A549 (cell line): ENCODE measurements at regions not wholly inside any gene's neighbourhood (a gene's known extent, or its start where the extent isn't known, plus 50 kb on each side); places are given as distances from the start of the nearest gene placed in this dataset.

Source experiments
- ATAC-seq, 2 experiments: fragments of 200-7000 bp in 1 of 2; fragments of >200 bp in 1 of 2; cut with Nextera tagmentation in 1 of 2; cut with Tn5 transposase in 1 of 2; 3 replicates each; pipeline versions ENCODE4 v1.8.0 to v1.9.1; 2018 to 2020; ENCODE audit warnings: mild to moderate bottlenecking in 1 of 2, moderate library complexity in 1 of 2
- CTCF ChIA-PET: fragments of 300-600 bp; sonication (Branson Sonifier 250); formaldehyde crosslinking; extraction: SDS; loops from one replicate; lab custom pipeline; 2021; ENCODE audit warnings: antibody characterized with exemption, inconsistent platforms; lab: Yijun Ruan, JAX
- POLR2A ChIA-PET: fragments of 350-600 bp; formaldehyde crosslinking; extraction: SDS; loops from one replicate; lab custom pipeline; 2021; ENCODE audit warnings: antibody characterized with exemption, inconsistent platforms; lab: Yijun Ruan, JAX
- DNase-seq, 2 experiments: peaks; one replicate each; pipeline versions ENCODE4 v3.0.0 to v3.0.0-alpha.2; 2011 to 2016; ENCODE audit warnings: low read depth in 1 of 2, low spot score in 1 of 2
- FAIRE-seq: peaks from 2 replicates; lab custom pipeline; 2011; peaks lifted over from hg19 to GRCh38; lab: Jason Lieb, UNC
- H3K27ac ChIP-seq, 2 experiments: fragments of >200 bp; sonication (Bioruptor Twin); formaldehyde crosslinking; 3 replicates each; pipeline ENCODE4 v1.5.1; 2016 to 2017
- H3K4me1 ChIP-seq: fragments of >200 bp; sonication (Bioruptor Twin); formaldehyde crosslinking; 3 replicates; pipeline ENCODE4 v1.6.1; 2016
- H3K4me2 ChIP-seq: fragments of >200 bp; sonication (Bioruptor Twin); formaldehyde crosslinking; 3 replicates; pipeline ENCODE4 v1.6.1; 2016
- H3K4me3 ChIP-seq: fragments of >200 bp; sonication (Bioruptor Twin); formaldehyde crosslinking; 3 replicates; pipeline ENCODE4 v1.5.1; 2016
- H3K9me3 ChIP-seq: fragments of >200 bp; sonication (Bioruptor Twin); formaldehyde crosslinking; 3 replicates; pipeline ENCODE4 v1.6.1; 2016
- CBX8 ChIP-seq: fragments of 200-600 bp; sonication (generic); IDR thresholded peaks from 2 replicates; pipeline ENCODE4 v1.6.1; 2016
- ESRRA ChIP-seq: fragments of 150-350 bp; IDR thresholded peaks from 2 replicates; pipeline ENCODE4 v1.6.1; 2014; ENCODE audit warnings: mild to moderate bottlenecking, low read length, borderline replicate concordance
- FOSL2 ChIP-seq, 2 experiments: fragments of 450-650 bp in 1 of 2; fragments of >200 bp in 1 of 2; sonication (Bioruptor Twin) in 1 of 2; formaldehyde crosslinking; IDR thresholded peaks; 2 replicates each; pipeline versions ENCODE4 v1.5.0 to v1.6.1; 2016 to 2020; ENCODE audit warnings: mild to moderate bottlenecking in 1 of 2, moderate library complexity in 1 of 2
- GATA3 ChIP-seq: IDR thresholded peaks from 2 replicates; pipeline ENCODE4 v1.6.1; 2012; ENCODE audit warnings: borderline replicate concordance
- HMGXB4 ChIP-seq: fragments of 250-450 bp; sonication (Bioruptor Pico); IDR thresholded peaks from 2 replicates; pipeline ENCODE4 v1.5.0; 2021; ENCODE audit warnings: mild to moderate bottlenecking, moderate library complexity, borderline replicate concordance
- HOXB13 ChIP-seq: fragments of 250-450 bp; sonication (Bioruptor Pico); IDR thresholded peaks from 2 replicates; pipeline ENCODE4 v1.5.0; 2020; ENCODE audit warnings: low read depth, mild to moderate bottlenecking, moderate library complexity
- HOXB5 ChIP-seq: fragments of 250-450 bp; sonication (Bioruptor Pico); IDR thresholded peaks from 2 replicates; pipeline ENCODE4 v1.5.0; 2020; ENCODE audit warnings: mild to moderate bottlenecking, moderate library complexity
- JUN ChIP-seq, 2 experiments: fragments of >200 bp; sonication (Bioruptor Twin); formaldehyde crosslinking; IDR thresholded peaks; 2 replicates in 1 of 2; 3 replicates in 1 of 2; pipeline ENCODE4 v1.6.1; 2016 to 2017
- KDM5A ChIP-seq: fragments of 200-600 bp; sonication (generic); IDR thresholded peaks from 2 replicates; pipeline ENCODE4 v1.6.1; 2016; ENCODE audit warnings: antibody characterized with exemption, mild to moderate bottlenecking
- MAX ChIP-seq: IDR thresholded peaks from 2 replicates; pipeline ENCODE4 v1.6.1; 2012
- MAZ ChIP-seq: fragments of 150-350 bp; IDR thresholded peaks from 2 replicates; pipeline ENCODE4 v1.6.1; 2014; ENCODE audit warnings: antibody characterized with exemption, low read depth, low read length, borderline replicate concordance
- MYC ChIP-seq: IDR thresholded peaks from 2 replicates; pipeline ENCODE4 v1.6.1; 2012; ENCODE audit warnings: mild to moderate bottlenecking, inconsistent platforms, low read length, improper control_type of control experiment, borderline replicate concordance
- NFE2L2 ChIP-seq: fragments of 150-350 bp; conservative IDR thresholded peaks from 2 replicates; pipeline ENCODE4 v1.6.1; 2014; ENCODE audit warnings: low read length
- NPAS2 ChIP-seq: fragments of 250-450 bp; sonication (Bioruptor Pico); IDR thresholded peaks from 2 replicates; pipeline ENCODE4 v1.8.0; 2022; ENCODE audit warnings: mild to moderate bottlenecking, moderate library complexity, borderline replicate concordance
- POLR2AphosphoS2 ChIP-seq: conservative IDR thresholded peaks from 2 replicates; pipeline ENCODE4 v1.6.1; 2012; ENCODE audit warnings: low read length, improper control_type of control experiment, inconsistent platforms
- RFX5 ChIP-seq: fragments of 450-650 bp; IDR thresholded peaks from 2 replicates; pipeline ENCODE4 v1.7.1; 2014; ENCODE audit warnings: antibody characterized with exemption, mild to moderate bottlenecking, moderate library complexity
- RNF2 ChIP-seq: fragments of 200-600 bp; sonication (generic); IDR thresholded peaks from 2 replicates; pipeline ENCODE4 v1.6.1; 2016; ENCODE audit warnings: low read depth, mild to moderate bottlenecking, antibody characterized with exemption, moderate library complexity, borderline replicate concordance
- TP53 ChIP-seq: fragments of 250-450 bp; sonication (Bioruptor Pico); IDR thresholded peaks from 2 replicates; pipeline ENCODE4 v1.5.0; 2021; ENCODE audit warnings: mild to moderate bottlenecking, moderate library complexity
- USF2 ChIP-seq: fragments of 450-650 bp; IDR thresholded peaks from 2 replicates; pipeline ENCODE4 v1.6.1; 2014; ENCODE audit warnings: antibody characterized with exemption
- ZC3H11A ChIP-seq: fragments of 450-650 bp; IDR thresholded peaks from 2 replicates; pipeline ENCODE4 v1.6.1; 2014; ENCODE audit warnings: antibody characterized with exemption, mild to moderate bottlenecking
- ZNF302 ChIP-seq: fragments of 250-450 bp; sonication (Bioruptor Pico); IDR thresholded peaks from 2 replicates; pipeline ENCODE4 v1.9.0; 2021; ENCODE audit warnings: inconsistent platforms, mild to moderate bottlenecking, moderate library complexity
- WGBS: methylation state at CpG from one replicate; pipeline ENCODE4 v1.1.6; 2017; ENCODE audit errors: missing lambda C conversion rate; 5-methylcytosine and 5-hydroxymethylcytosine counted together
- TF ChIP-seq, protein P1 (sequence below): fragments of 200-600 bp; sonication (generic); IDR thresholded peaks from 2 replicates; pipeline ENCODE4 v1.6.1; 2016; ENCODE audit warnings: antibody characterized with exemption, mild to moderate bottlenecking, moderate library complexity

- peak in 1 of 2 experiments; percentile 68; a peak in 4 of 6 replicates for ATAC-seq
- H3K4me3 ChIP-seq, result no peak overlapping the region
- no peak for FAIRE-seq
- H3K27ac ChIP-seq, result no peak overlapping the region
- H3K4me2 ChIP-seq, result peak overlapping the region; percentile 50
- H3K9me3 ChIP-seq, result no peaks in the 10 kb centered on the region
- POLR2A ChIA-PET, result no interaction called here
- H3K4me1 ChIP-seq, result peaks cover 23% of the 10 kb centered on the region
- TF ChIP-seq NPAS2 (CRISPR knock-in tag) (no peak), KDM5A (no peak), FOSL2 (IDR thresholded peaks at IDR 0.05) (peak; percentile 47; the same call in 1 of the 2 replicates), FOSL2 (CRISPR knock-in tag; IDR thresholded peaks at IDR 0.05) (peak; percentile 76)
- TF ChIP-seq, all 56 proteins: peak for 1
- no peak for DNase-seq
- WGBS, result 56% methylated on average over 2 of the region's 2 CpGs
- CTCF ChIA-PET, result interaction anchor here (0.7 kb wide), 1 partner anchor 199 kb away, joined by 3 read pairs; no protein-coding TSS in a partner anchor
Observed at GRCh38 chr11:66789097-66789890, 53.9 kb upstream of the RCE1 start.

GRCh38 chr11:66787934-66788758 lies 55.1 kb upstream of the RCE1 start:
- DNase-seq, result no peak
- WGBS, result 94% methylated on average over 3 of the region's 3 CpGs
- FAIRE-seq, result no peak
- ChIA-PET POLR2A (no interaction called here), CTCF (interaction anchor here (0.6 to 1.1 kb wide), 3 partner anchors 62 to 266 kb away, joined by 3 read pairs; no protein-coding TSS in a partner anchor)
- Histone ChIP-seq H3K4me2 (no peak overlapping the region), H3K4me1 (peaks cover 23% of the 10 kb centered on the region), H3K4me3 (no peak overlapping the region), H3K9me3 (no peaks in the 10 kb centered on the region), H3K27ac (no peak overlapping the region)
- ATAC-seq, result no peak
- TF ChIP-seq HOXB13 (no peak), ZC3H11A (no peak), ZNF302 (no peak), HMGXB4 (no peak), USF2 (no peak), RNF2 (no peak), JUN (IDR thresholded peaks at IDR 0.05) (no peak), MYC (no peak), ESRRA (no peak), RFX5 (no peak), MAX (no peak), POLR2AphosphoS2 (no peak), NFE2L2 (no peak), GATA3 (no peak), CBX8 (no peak), TP53 (CRISPR knock-in tag) (no peak), MAZ (no peak), HOXB5 (CRISPR knock-in tag) (no peak)
- TF ChIP-seq, protein P1, sequence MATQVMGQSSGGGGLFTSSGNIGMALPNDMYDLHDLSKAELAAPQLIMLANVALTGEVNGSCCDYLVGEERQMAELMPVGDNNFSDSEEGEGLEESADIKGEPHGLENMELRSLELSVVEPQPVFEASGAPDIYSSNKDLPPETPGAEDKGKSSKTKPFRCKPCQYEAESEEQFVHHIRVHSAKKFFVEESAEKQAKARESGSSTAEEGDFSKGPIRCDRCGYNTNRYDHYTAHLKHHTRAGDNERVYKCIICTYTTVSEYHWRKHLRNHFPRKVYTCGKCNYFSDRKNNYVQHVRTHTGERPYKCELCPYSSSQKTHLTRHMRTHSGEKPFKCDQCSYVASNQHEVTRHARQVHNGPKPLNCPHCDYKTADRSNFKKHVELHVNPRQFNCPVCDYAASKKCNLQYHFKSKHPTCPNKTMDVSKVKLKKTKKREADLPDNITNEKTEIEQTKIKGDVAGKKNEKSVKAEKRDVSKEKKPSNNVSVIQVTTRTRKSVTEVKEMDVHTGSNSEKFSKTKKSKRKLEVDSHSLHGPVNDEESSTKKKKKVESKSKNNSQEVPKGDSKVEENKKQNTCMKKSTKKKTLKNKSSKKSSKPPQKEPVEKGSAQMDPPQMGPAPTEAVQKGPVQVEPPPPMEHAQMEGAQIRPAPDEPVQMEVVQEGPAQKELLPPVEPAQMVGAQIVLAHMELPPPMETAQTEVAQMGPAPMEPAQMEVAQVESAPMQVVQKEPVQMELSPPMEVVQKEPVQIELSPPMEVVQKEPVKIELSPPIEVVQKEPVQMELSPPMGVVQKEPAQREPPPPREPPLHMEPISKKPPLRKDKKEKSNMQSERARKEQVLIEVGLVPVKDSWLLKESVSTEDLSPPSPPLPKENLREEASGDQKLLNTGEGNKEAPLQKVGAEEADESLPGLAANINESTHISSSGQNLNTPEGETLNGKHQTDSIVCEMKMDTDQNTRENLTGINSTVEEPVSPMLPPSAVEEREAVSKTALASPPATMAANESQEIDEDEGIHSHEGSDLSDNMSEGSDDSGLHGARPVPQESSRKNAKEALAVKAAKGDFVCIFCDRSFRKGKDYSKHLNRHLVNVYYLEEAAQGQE, result no peak
